RWPE1 (cell line): ENCODE measurements at regions not wholly inside any gene's neighbourhood (a gene's known extent, or its start where the extent isn't known, plus 50 kb on each side); places are given as distances from the start of the nearest gene placed in this dataset.
"Not testable (repeated sequence)": the region's sequence is repeated elsewhere in the genome, so short reads cannot be mapped to it uniquely, and the experiment has no call there.

Experiments
- CTCF ChIA-PET: fragments of 350-600 bp; sonication (Branson Sonifier 250); formaldehyde crosslinking; extraction: SDS; loops from one replicate; lab custom pipeline; 2021; lab: Yijun Ruan, JAX
- POLR2A ChIA-PET: fragments of 400-600 bp; formaldehyde crosslinking; extraction: SDS; loops from one replicate; lab custom pipeline; 2020; ENCODE audit warnings: antibody characterized with exemption; ENCODE audit not compliant: low non-redundant PET; lab: Yijun Ruan, JAX
- DNase-seq: peaks from one replicate; pipeline ENCODE4 v3.0.0; 2012; ENCODE audit warnings: low spot score
- H3K27ac ChIP-seq: fragments of 450-650 bp; 2 replicates; pipeline ENCODE4 v1.5.1; 2017
- TF ChIP-seq, protein P1 (sequence below): fragments of 450-650 bp; conservative IDR thresholded peaks from 2 replicates; pipeline ENCODE4 v1.5.1; 2017; ENCODE audit warnings: low read depth, mild to moderate bottlenecking

DNA sequence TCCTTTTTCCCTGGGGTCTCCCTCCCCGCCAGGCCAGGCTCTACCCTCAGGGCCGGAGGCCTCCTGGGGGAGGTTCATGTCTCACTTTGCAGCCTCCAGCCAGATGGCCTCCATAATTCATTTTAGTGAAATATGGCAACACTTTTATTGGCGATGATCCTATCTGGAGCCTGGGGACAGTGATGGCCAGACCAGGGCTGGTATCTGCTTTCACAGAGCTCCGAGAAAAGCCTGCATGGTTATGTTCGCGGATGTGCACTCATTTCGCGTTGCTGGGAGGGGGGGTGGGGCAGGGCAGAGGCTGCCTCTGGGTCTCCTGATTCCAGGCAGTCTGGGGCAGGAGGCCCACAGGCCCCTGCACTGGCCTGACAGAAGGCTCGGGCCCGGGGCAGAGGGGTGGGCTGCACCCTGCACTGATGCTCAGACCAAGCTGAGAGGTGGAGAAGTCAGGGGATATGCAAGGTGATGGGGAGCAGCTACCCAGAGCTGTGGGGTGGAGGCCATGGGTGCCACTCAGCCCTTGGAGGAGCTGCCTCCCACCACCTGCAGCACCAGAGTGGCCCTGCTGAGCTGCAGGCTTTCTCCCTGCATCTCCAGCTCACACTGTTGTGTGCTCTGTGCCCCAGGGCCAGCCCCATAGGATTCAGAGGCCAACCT is 85.3 kb upstream of the RET start:
- TF ChIP-seq, protein P1, sequence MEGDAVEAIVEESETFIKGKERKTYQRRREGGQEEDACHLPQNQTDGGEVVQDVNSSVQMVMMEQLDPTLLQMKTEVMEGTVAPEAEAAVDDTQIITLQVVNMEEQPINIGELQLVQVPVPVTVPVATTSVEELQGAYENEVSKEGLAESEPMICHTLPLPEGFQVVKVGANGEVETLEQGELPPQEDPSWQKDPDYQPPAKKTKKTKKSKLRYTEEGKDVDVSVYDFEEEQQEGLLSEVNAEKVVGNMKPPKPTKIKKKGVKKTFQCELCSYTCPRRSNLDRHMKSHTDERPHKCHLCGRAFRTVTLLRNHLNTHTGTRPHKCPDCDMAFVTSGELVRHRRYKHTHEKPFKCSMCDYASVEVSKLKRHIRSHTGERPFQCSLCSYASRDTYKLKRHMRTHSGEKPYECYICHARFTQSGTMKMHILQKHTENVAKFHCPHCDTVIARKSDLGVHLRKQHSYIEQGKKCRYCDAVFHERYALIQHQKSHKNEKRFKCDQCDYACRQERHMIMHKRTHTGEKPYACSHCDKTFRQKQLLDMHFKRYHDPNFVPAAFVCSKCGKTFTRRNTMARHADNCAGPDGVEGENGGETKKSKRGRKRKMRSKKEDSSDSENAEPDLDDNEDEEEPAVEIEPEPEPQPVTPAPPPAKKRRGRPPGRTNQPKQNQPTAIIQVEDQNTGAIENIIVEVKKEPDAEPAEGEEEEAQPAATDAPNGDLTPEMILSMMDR: no peak
- no peak overlapping the region for H3K27ac ChIP-seq
- CTCF ChIA-PET: no interaction called here
- DNase-seq: no peak
- POLR2A ChIA-PET: no interaction called here

DNA sequence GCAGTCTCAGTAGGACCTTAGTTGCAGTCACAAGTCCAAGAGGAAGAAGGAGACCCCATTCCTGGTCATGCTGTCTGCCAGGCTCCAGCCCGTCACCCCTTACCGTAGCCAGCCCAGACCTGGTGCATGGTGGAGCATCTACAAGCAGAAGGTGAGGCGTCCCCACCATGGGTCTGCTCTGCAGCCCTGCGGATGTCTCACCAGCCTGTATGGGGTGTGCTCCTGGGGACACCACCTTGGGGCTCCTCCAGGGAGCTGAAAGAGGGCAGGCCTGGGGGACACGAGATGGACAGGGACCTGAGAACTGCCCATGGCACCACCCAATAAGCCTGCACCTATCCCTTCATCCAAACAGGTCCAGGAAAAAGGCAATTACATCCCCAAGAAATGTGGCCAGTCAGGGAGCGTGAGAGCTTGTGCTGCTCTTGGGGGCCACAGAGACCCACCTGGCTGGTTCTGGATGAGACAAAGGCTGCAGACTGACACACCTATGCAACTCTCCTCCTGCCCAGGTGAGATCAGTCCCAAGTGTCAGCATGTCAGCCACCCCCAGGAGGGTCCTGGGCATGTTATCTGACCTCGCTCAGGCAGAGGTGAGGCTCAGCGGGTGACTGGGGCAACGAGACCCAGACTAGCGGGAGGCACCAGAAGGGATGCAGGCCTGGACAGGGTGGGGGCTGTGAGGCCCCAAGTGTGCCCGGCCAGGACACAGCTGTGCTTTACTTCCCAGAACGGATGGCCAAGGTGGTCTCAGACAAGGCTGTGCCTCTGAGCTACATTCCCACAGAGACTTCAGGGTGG is 84.5 kb upstream of the RET start:
- no peak overlapping the region for H3K27ac ChIP-seq
- ChIA-PET POLR2A (no interaction called here), CTCF (no interaction called here)
- DNase-seq: no peak
- TF ChIP-seq, protein P1: no peak

DNA sequence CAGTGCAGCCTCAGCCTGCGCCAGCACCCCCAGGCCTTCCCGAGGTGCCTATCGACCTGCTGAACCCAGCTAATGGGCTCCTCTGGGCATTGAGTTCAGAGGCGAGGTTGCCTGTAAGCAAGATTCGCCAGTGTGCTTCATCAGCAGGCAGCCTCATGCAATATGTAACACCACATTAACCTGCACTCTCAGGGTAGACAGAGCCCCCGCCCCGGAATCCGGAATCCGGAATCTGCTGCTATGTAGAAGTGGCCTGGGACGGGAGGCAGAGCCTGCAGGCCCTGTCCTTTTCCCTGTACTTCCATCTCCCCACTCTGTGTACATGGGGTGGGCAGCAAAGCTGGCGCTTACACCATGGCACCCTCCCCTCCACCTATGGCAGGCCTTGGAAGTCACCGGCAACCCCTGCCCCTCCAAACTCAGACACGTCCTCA is 83.9 kb upstream of the RET start:
- no peak for DNase-seq
- H3K27ac ChIP-seq: no peak overlapping the region
- TF ChIP-seq, protein P1: no peak
- ChIA-PET POLR2A (no interaction called here), CTCF (no interaction called here)

DNA sequence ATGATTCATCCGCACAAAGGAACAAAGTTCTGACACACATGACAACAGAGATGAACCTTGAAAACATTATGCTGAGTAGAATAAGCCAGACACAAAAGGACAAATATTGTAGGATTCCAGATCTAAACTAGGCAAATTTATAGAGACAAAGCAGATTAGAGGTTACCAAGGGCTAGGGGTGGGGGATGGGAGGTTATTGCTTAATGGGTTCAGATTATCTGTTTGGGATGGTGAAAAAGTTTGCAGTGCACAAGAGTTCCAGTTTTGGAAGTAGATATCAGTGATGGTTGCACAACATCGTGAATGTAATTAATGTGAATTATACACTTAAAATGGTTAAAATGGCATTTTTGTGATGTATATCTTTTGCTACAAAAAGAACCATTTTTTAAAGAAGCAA is 82.0 kb upstream of the RET start:
- CTCF ChIA-PET, POLR2A ChIA-PET, DNase-seq: not testable (repeated sequence)

DNA sequence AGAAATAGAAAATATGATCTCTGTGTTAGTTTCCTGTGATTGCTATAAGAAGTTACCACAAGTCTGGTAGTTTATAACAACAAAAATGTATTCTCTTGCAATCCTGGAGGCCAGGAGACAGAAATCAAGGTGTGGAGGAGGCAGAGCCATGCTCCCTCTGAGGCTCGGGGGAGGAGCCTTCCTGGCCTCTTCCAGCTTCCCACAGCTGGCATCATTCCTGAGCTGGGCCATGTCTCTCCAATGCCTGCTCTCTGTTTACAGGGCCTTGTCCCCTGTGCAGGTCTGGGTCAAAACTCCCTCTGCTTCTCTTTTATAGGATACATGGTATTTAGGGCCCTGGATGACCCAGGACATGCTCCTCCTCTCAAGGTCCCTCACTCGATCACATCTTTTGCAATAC is 81.3 kb upstream of the RET start:
- TF ChIP-seq, protein P1: no peak
- DNase-seq: no peak
- ChIA-PET POLR2A (no interaction called here), CTCF (no interaction called here)
- H3K27ac ChIP-seq: no peak overlapping the region

More for the DNA sequence above, 82.0 kb upstream of the RET start:
- H3K27ac ChIP-seq: not testable (repeated sequence)

DNA sequence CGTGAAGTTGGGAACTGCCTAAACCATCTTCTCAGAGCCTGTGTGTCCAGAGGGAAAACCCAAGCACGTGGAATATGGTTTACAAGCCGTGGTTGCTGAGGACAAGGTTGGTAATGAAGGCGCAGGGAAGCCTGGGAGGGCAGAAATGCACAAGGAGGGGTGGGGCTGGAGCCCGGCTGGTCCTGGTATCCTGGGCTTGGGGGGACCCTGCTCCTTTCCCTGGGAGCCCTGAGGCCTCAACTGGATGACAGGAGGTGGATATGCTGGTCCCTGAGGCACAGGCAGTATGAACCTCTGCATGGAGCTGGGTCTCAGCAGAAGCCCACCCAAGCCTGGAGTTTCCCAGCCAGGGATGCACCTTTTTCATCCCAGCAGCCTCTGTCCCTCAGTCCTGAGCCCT is 80.3 kb upstream of the RET start:
- ChIA-PET POLR2A (no interaction called here), CTCF (no interaction called here)
- TF ChIP-seq, protein P1: no peak
- no peak overlapping the region for H3K27ac ChIP-seq
- no peak for DNase-seq

DNA sequence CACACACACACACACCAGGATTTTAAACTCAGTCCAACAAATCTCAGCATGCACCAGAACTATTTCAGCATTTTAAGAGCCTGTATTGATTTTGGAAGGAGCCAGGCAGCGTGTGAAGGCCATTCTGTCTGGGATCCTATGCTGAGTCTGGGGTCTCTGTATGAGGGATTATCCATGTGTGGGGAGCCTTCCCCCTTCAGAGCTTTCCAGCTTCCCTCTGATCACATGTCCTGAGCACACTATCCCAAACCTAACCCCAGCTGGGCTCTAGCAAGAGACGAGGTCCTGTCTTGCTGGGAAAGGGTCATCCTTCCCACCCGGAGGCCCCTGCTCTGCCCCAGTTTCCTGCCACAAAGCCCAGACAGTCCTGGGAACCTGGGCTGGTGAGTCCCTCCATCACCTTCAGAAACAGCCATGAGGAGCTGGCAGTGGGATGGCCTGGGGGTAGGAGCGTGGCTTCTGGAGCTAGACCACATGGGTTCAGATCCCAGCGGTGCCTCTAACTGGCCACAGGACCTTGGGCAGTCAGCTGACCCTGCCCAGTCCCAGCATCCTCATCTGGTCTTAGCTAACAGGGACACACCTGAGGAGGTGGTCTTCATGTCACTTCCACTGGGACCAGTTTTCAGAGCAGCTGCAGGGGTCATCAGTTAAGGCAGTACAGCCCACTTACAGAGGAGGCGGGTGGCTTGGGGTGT is 79.6 kb upstream of the RET start:
- H3K27ac ChIP-seq: no peak overlapping the region
- CTCF ChIA-PET: no interaction called here
- TF ChIP-seq, protein P1: no peak
- no peak for DNase-seq
- POLR2A ChIA-PET: no interaction called here
